HG03135 (cell line): ENCODE measurements at regions not wholly inside any gene's neighbourhood (a gene's known extent, or its start where the extent isn't known, plus 50 kb on each side); places are given as distances from the start of the nearest gene placed in this dataset.
"Not testable (repeated sequence)": the region's sequence is repeated elsewhere in the genome, so short reads cannot be mapped to it uniquely, and the experiment has no call there.

ENCODE experiments used
- ATAC-seq: cut with Tn5 transposase; IDR thresholded peaks from one replicate; pipeline ENCODE4 v1.9.1; 2021; ENCODE audit warnings: mild to moderate bottlenecking, moderate library complexity; ENCODE audit not compliant: unreplicated experiment

- ATAC-seq, result no peak
Measured at GRCh38 chr3:76505202-76505845, 534.6 kb upstream of the ROBO2 start.

DNA sequence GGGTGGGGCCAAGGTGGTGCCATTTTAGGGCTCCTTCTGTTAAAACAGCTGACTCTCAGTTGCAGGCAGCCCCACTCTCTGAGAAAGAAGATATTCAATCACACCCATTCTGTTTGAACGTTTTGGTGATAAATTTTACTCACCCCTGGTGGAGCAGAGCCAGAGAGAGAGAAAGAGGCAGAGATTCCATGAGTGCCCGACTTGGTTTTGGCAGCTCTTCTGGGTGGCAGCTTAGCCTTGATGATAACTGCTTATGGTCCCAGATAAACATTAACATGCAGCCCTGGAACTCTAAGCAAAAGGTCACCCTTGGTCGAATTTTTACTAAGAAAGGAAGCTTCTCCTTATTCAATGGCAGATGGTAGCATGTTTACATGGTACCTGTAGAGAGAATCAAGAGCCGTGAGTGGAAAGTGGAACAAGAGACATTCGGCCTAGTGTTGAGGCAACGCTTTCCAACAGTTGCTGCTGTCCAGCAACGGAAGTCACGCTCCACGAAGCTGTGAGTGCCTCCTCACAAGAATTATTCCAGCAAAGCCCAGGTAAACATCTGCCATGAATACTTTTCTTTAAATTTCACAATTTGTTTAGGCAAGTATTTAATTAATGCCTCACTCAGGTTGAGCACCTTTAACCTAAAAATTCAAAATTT lies 530.6 kb upstream of the ROBO2 start:
- no peak for ATAC-seq

- no peak for ATAC-seq
Measured at GRCh38 chr3:76514836-76515235, 525.1 kb upstream of the ROBO2 start.

DNA sequence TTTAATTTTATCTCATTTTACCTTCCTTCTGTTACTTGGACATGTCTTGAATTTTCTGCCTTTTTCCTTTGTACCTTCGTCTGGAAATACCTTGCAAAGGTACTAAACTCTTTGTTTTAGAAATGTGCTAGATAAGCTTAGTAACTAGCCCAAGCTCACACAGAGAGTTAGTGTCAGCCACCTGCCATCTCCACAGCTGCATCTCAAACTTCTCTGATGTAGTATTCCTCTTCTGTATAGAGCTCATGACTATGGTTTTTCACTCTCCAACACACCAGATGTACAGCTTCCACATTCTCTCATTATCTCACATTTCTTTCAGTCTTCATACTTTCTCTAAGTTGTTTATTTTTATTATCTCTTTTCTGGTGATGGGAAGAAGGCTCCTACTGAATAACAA lies 516.6 kb upstream of the ROBO2 start:
- ATAC-seq, result no peak

- no peak for ATAC-seq
Measured at GRCh38 chr3:76525726-76526125, 514.2 kb upstream of the ROBO2 start.

- no peak for ATAC-seq
Measured at GRCh38 chr3:76527773-76528172, 512.1 kb upstream of the ROBO2 start.

- ATAC-seq, result no peak
Measured at GRCh38 chr3:76532158-76532822, 507.6 kb upstream of the ROBO2 start.

DNA sequence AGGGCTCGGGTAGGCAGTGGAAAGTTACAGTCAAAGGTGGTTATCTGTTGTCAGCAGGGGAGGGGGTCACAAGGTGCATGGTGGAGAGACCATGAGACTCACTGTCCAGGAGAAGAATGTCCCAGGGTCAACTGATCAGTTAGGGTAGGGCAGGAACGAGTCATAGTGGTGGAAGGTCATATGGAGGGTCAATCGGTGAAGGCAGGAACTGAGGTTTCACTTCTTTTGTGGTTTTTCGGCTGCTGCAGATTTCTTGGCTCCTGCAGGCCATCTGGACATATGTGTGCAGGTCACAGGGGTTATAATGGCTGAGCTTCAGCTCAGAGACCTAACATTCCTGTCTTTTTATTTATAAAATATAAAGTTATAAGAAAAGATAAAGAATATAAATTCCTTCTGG lies 506.2 kb upstream of the ROBO2 start:
- not testable (repeated sequence) for ATAC-seq

DNA sequence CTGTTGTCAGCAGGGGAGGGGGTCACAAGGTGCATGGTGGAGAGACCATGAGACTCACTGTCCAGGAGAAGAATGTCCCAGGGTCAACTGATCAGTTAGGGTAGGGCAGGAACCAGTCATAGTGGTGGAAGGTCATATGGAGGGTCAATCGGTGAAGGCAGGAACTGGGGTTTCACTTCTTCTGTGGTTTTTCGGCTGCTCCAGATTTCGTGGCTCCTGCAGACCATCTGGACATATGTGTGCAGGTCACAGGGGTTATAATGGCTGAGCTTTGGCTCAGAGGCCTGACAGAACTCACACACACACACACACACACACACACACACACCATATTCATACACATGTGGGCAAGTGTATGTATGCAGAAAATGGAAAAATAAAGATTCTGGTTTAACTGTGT lies 502.0 kb upstream of the ROBO2 start:
- ATAC-seq, result not testable (repeated sequence)

- no peak for ATAC-seq
Measured at GRCh38 chr3:76547674-76548073, 492.2 kb upstream of the ROBO2 start.

DNA sequence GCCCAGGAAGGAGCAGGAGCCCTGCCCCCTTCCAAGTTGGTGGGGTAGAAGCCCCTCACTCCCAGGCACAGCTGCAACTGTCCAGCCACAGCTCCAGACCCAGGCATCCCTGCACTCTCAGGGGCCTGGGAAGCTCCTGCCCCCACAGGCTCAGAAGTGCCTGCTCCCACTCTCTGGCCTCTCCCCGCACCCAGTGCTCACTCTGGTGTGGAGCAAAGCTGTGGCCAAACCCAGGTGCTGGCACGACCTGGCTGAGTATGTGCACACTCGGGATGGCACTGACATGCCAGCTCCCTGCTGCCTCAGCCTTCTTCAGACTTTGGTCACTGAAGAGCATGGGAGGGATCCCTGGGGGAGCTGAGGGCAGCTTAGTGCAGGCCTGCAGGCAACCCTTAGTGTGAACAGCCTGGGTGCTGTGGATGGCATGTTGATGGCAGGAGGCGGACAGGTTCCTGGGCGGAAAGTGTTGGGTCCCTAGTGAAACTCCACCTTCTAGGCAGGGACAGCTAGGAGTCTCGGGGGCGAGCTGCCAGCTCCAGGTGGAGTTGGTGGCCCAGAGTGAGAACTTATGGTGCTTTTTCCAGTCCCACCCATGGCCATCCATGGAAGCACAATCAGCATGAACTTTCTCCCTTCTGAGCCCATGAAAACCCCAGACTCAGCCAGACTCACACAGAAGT lies 489.2 kb upstream of the ROBO2 start:
- no peak for ATAC-seq

DNA sequence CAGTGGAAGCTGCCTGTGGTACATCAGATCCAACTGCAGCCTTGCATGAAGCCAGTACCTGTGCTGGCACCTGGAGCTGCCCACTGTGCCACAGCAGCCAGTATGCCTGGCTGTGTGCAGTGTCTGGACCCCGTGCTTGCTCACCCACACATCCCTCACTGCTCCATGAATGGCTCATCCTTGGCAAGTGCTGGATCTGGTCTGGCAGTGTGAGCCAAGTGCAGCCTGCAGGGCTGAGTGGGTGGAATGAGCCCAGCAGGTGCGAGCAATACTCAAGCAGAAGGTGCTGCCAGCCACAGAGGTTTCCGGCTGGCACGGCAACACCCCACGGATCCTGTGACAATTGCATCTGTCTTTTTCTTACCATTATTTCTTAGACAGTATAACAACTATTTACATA lies 488.2 kb upstream of the ROBO2 start:
- ATAC-seq, result no peak

DNA sequence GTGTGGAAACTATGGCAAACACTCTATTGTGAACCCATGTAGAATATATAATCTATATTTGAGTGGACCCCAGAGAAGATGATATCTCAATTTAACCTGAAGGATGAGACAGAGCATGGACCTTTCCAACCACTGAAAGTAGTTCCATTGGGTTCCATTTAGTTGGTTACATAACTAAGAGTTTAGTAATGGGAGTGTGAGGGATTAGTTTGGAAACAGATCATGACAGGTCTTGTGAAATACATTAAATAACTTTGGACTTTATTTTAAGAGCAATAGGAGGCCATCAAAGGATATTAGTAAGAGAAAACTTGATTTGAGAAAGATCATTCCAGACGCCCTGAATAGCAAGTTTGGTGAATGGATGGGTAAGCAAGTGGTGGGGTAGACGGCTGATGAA lies 487.2 kb upstream of the ROBO2 start:
- ATAC-seq, result no peak

DNA sequence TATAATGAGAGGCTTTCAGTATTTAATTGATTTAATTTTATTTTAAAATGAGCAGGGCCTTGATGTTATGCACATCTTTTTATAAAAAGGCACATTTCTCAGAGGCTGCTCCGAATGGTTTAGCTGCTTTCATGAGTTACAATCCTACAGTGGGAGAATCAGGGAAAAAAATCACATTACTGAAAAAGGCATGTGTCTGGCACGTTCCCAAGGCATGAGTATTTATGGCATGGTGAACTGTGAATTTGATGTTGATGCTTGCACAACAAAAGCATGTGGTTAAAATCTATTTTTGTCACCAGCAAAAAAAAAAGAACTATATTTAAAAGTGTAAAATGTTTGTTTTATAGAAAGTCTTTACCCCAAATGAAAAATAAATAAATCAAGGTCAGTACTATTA lies 485.2 kb upstream of the ROBO2 start:
- ATAC-seq, result no peak

DNA sequence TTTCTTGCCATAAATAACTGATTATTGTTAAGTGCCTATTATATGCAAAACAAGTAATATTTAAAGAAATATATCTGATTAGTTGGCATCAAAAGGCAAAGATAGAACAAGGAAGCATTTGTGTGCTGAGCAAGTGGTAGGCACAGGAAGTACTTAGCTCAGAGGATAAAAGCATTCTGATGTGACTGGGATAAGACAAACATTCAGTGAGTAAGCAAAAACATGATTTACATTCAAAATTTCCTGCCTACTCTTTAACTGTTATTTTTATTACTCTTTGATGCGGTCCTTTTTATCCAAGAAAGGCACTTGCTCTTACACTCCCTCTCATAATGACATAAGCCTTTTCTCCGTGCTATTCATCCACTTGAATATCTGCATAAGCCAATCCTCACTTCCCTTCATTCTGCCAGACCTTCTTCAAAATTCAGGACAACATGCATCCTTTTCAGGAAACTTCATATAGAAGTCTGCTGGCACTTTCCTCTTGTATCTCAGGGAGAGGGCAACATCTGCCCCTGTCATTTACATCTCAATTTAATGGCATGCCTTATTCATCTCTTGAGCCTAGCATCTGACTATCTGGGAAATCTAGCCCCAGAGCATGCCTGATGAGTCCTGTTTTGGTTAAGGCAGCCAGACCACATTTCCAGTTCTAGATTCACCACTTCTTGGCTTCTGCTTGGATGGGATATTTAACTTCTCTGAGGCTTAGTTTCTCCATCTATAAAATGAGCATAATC lies 478.2 kb upstream of the ROBO2 start:
- ATAC-seq, result no peak

DNA sequence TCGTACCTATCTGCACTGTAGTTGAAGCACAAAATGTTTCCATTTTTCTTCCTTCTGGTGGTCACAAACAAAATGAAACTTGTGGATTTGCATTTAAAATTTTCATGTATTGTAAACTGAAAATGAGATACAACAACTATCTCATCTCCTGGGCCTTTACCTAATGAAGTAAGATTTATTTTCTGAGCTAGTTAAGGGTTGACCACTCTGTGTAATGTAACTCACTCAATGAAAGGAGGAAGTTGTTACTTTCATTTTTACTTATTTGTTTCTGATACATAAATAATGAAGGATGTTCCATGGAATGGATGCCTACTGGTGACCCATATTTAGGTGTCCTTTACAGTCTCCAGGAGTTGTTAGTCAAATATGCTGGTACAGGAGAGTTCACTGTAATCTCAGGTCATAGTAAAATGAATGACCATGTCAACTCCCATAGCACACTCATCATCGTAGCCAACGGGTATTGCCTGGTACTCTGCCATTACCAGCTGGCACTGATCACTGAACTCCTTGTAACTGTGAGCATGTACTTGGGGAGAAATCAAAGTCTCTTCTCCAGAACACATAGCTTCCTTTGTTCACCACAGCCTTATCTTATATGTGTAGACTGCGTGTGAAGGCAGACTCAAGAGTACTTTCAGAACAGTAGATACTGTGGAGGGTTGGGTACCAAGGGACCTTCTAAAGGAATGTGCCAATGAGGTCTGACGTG lies 474.2 kb upstream of the ROBO2 start:
- ATAC-seq, result no peak

GRCh38 chr3:76566211-76566534 lies 473.7 kb upstream of the ROBO2 start:
- ATAC-seq, result no peak

DNA sequence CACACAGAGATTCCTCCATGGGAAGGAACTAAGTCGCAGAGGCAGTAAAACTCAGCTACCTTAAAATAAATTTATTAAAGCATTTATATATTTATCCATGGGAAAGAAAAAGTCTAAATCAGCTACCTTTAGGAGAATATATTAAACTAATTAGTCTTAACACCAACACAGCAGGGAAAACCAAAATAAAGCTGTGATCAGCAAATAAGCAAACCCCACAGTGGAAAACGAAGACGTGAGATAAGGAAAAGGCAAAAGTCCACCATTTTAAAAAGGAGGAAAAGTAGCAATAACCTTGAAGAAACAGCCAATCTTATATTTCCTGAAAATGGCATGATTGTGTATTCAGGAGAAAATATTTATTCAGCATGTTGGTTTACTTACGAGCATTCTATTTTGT lies 473.0 kb upstream of the ROBO2 start:
- no peak for ATAC-seq

GRCh38 chr3:76570436-76571057 lies 469.4 kb upstream of the ROBO2 start:
- no peak for ATAC-seq

DNA sequence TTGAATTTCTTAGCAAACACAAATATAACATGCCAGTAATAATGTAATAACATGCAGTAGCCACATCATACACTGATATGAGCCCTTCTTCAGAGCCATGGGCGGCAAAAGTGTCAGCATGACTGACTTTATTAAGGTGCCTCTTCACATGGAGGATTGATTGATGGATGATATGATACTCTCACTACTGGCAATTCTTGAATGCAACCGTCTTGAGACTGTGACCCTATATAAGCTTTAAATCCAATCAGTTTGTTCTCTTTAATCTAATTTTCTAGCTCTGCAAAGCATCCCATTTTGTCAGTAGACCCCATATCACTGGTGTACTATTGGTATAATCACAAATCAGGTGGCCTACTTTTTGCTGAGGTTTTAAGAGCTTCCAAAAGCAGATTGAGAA lies 463.7 kb upstream of the ROBO2 start:
- ATAC-seq, result no peak
